H1 (cell line): ENCODE measurements at regions not wholly inside any gene's neighbourhood (a gene's known extent, or its start where the extent isn't known, plus 50 kb on each side); places are given as distances from the start of the nearest gene placed in this dataset.

Experiments
- CTCF ChIA-PET: fragments of 300-600 bp; sonication (Branson Sonifier 250); formaldehyde crosslinking; loops from one replicate; lab custom pipeline; 2021; ENCODE audit not compliant: partially characterized antibody; lab: Charles Lee
- POLR2A ChIA-PET: fragments of 300-600 bp; sonication (Branson Sonifier 250); formaldehyde crosslinking; loops from one replicate; lab custom pipeline; 2021; ENCODE audit warnings: inconsistent platforms; ENCODE audit not compliant: partially characterized antibody; lab: Charles Lee
- DNase-seq, 2 experiments: peaks; one replicate each; pipeline versions ENCODE4 v3.0.0 to v3.0.0-alpha.2; 2010 to 2022; ENCODE audit warnings: low spot score in 2 of 2, low read depth in 1 of 2, mixed read lengths in 1 of 2
- FAIRE-seq: peaks from 2 replicates; lab custom pipeline; 2011; peaks lifted over from hg19 to GRCh38; lab: Jason Lieb, UNC
- H2AFZ ChIP-seq: 2 replicates; pipeline ENCODE4 v1.8.1; 2012; ENCODE audit warnings: low read length, inconsistent platforms
- H2AK5ac ChIP-seq: 2 replicates; pipeline ENCODE4 v1.6.1; 2013; ENCODE audit warnings: low read depth, low read length
- H2BK120ac ChIP-seq: replicated peaks from 2 replicates; pipeline ENCODE3; 2013; ENCODE audit warnings: low read depth, low read length, inconsistent platforms
- H2BK12ac ChIP-seq: 2 replicates; pipeline ENCODE4 v1.6.1; 2013; ENCODE audit warnings: low read depth, low read length
- H2BK15ac ChIP-seq: 2 replicates; pipeline ENCODE4 v1.6.1; 2013; ENCODE audit warnings: low read length
- H2BK20ac ChIP-seq: 2 replicates; pipeline ENCODE4 v1.6.1; 2013; ENCODE audit warnings: low read length
- H2BK5ac ChIP-seq: 2 replicates; pipeline ENCODE4 v1.6.1; 2013; ENCODE audit warnings: low read depth, low read length
- H3K14ac ChIP-seq: 2 replicates; pipeline ENCODE4 v1.6.1; 2013; ENCODE audit warnings: inconsistent platforms; ENCODE audit not compliant: insufficient read length
- H3K18ac ChIP-seq: 2 replicates; pipeline ENCODE4 v1.6.1; 2013; ENCODE audit warnings: low read length; ENCODE audit errors: extremely low read depth
- H3K23ac ChIP-seq: 2 replicates; pipeline ENCODE4 v1.6.1; 2013; ENCODE audit warnings: inconsistent platforms; ENCODE audit not compliant: insufficient read length
- H3K23me2 ChIP-seq: 2 replicates; pipeline ENCODE4 v1.6.1; 2013; ENCODE audit warnings: low read depth, low read length
- H3K27ac ChIP-seq: 2 replicates; pipeline ENCODE4 v1.6.1; 2011; ENCODE audit warnings: low read depth, low read length, inconsistent platforms
- H3K27me3 ChIP-seq, 4 experiments: replicated peaks in 1 of 4; 1 replicate in 1 of 4; 2 replicates in 3 of 4; pipeline versions ENCODE4 v1.6.1 to v1.8.1; 2011 to 2013; ENCODE audit warnings: low read length in 3 of 4, mild to moderate bottlenecking in 3 of 4, inconsistent platforms in 2 of 4, mixed read lengths in 2 of 4, moderate library complexity in 1 of 4; ENCODE audit not compliant: control insufficient read depth in 3 of 4, insufficient read depth in 3 of 4; ENCODE audit errors: extremely low read depth in 1 of 4
- H3K36me3 ChIP-seq, 4 experiments: 2 replicates each; pipeline versions ENCODE4 v1.6.1 to v1.8.1; 2011 to 2013; ENCODE audit warnings: mild to moderate bottlenecking in 4 of 4, low read length in 3 of 4, moderate library complexity in 2 of 4, control low read depth in 1 of 4, inconsistent platforms in 1 of 4; ENCODE audit not compliant: insufficient read depth in 4 of 4, control insufficient read depth in 2 of 4
- H3K4ac ChIP-seq: replicated peaks from 2 replicates; pipeline ENCODE3; 2013; ENCODE audit warnings: low read length, low read depth, mixed read lengths, inconsistent platforms; ENCODE audit not compliant: insufficient read length
- H3K4me1 ChIP-seq, 4 experiments: replicated peaks in 1 of 4; 1 replicate in 1 of 4; 2 replicates in 3 of 4; pipeline versions ENCODE4 v1.6.1 to v1.8.1; 2011 to 2013; ENCODE audit warnings: low read length in 3 of 4, inconsistent platforms in 2 of 4, mixed read lengths in 1 of 4; ENCODE audit not compliant: insufficient read depth in 4 of 4, control insufficient read depth in 3 of 4
- H3K4me2 ChIP-seq, 2 experiments: 2 replicates each; pipeline versions ENCODE4 v1.6.1 to v1.8.1; 2011 to 2013; ENCODE audit warnings: low read depth in 2 of 2, low read length in 2 of 2, control low read depth in 1 of 2, inconsistent platforms in 1 of 2, mild to moderate bottlenecking in 1 of 2; ENCODE audit not compliant: insufficient read depth in 1 of 2
- H3K4me3 ChIP-seq, 4 experiments: fragments of 200-600, 300-600 bp in 1 of 4; sonication (generic), shearing (Covaris generic), sonication (Bioruptor Twin) in 1 of 4; 2 replicates each; pipeline versions ENCODE4 v1.5.1 to v1.8.1; 2011 to 2016; ENCODE audit warnings: low read length in 4 of 4, low read depth in 3 of 4, control low read depth in 2 of 4, inconsistent platforms in 2 of 4, mild to moderate bottlenecking in 2 of 4, mixed read lengths in 1 of 4, moderate library complexity in 1 of 4; ENCODE audit not compliant: insufficient read depth in 2 of 4; ENCODE audit errors: extremely low read depth in 1 of 4
- H3K56ac ChIP-seq: replicated peaks from 2 replicates; pipeline ENCODE3; 2013; ENCODE audit warnings: low read depth, mild to moderate bottlenecking, mixed read lengths, low read length, inconsistent platforms; ENCODE audit not compliant: insufficient read length
- H3K79me1 ChIP-seq: 2 replicates; pipeline ENCODE4 v1.6.1; 2013; ENCODE audit warnings: low read depth, low read length, control low read depth
- H3K79me2 ChIP-seq, 2 experiments: 2 replicates each; pipeline versions ENCODE4 v1.6.1 to v1.8.1; 2012 to 2013; ENCODE audit warnings: low read length in 2 of 2, mild to moderate bottlenecking in 2 of 2, inconsistent platforms in 1 of 2; ENCODE audit not compliant: insufficient read depth in 2 of 2, control insufficient read depth in 1 of 2
- H3K9ac ChIP-seq, 4 experiments: replicated peaks in 1 of 4; 1 replicate in 1 of 4; 2 replicates in 3 of 4; pipeline versions ENCODE4 v1.6.1 to v1.8.1; 2011 to 2013; ENCODE audit warnings: low read depth in 3 of 4, low read length in 3 of 4, control low read depth in 2 of 4, mild to moderate bottlenecking in 2 of 4, moderate library complexity in 2 of 4, inconsistent platforms in 1 of 4; ENCODE audit errors: extremely low read depth in 1 of 4
- H3K9me3 ChIP-seq, 2 experiments: 2 replicates each; pipeline versions ENCODE4 v1.6.1 to v1.8.1; 2012 to 2013; ENCODE audit warnings: mild to moderate bottlenecking in 2 of 2, moderate library complexity in 2 of 2, control low read depth in 1 of 2, inconsistent platforms in 1 of 2, low read depth in 1 of 2, low read length in 1 of 2, mixed read lengths in 1 of 2; ENCODE audit not compliant: insufficient read depth in 2 of 2
- H4K20me1 ChIP-seq, 2 experiments: replicated peaks in 1 of 2; 2 replicates each; pipeline versions ENCODE3 to v1.8.1; 2011 to 2013; ENCODE audit warnings: inconsistent platforms in 2 of 2, low read length in 2 of 2, mild to moderate bottlenecking in 1 of 2; ENCODE audit not compliant: insufficient read depth in 2 of 2, control insufficient read depth in 1 of 2
- H4K5ac ChIP-seq: 2 replicates; pipeline ENCODE4 v1.6.1; 2013; ENCODE audit warnings: low read length, low read depth, mixed read lengths, inconsistent platforms; ENCODE audit not compliant: insufficient read length
- H4K8ac ChIP-seq: 2 replicates; pipeline ENCODE4 v1.8.0; 2013; ENCODE audit warnings: mild to moderate bottlenecking, moderate library complexity, low read length, inconsistent platforms; ENCODE audit not compliant: insufficient read depth; ENCODE audit errors: extremely low read depth
- H4K91ac ChIP-seq: replicated peaks from 2 replicates; pipeline ENCODE3; 2013; ENCODE audit warnings: low read length, mixed read lengths, inconsistent platforms; ENCODE audit not compliant: insufficient read length
- EZH2 ChIP-seq: fragments of 200-600 bp; sonication (generic); IDR thresholded peaks from 2 replicates; pipeline ENCODE4 v1.7.1; 2012; ENCODE audit warnings: low read depth, mild to moderate bottlenecking, moderate library complexity, low read length, inconsistent platforms; ENCODE audit not compliant: severe bottlenecking
- KDM5A ChIP-seq: fragments of 200-600 bp; IDR thresholded peaks from 2 replicates; pipeline ENCODE4 v1.7.1; 2012; ENCODE audit warnings: mild to moderate bottlenecking, low read length, inconsistent platforms, mixed read lengths
- POLR2AphosphoS5 ChIP-seq: IDR thresholded peaks from 2 replicates; pipeline ENCODE4 v1.6.1; 2011; ENCODE audit warnings: low read depth, low read length
- RBBP5 ChIP-seq: IDR thresholded peaks from 2 replicates; pipeline ENCODE4 v1.7.1; 2012; ENCODE audit warnings: low read depth, mild to moderate bottlenecking, inconsistent platforms, low read length, moderate library complexity, borderline replicate concordance
- RFX5 ChIP-seq: IDR thresholded peaks from 2 replicates; pipeline ENCODE4 v1.6.1; 2011; ENCODE audit warnings: low read depth, low read length, improper control_type of control experiment, borderline replicate concordance
- RNF2 ChIP-seq: fragments of 200-900, 300-1000 bp; sonication (generic); IDR thresholded peaks from 2 replicates; pipeline ENCODE4 v1.7.1; 2016; ENCODE audit warnings: borderline replicate concordance, low read depth, mild to moderate bottlenecking, antibody characterized with exemption, low read length; ENCODE audit not compliant: poor library complexity, severe bottlenecking; ENCODE audit errors: missing control alignments
- RXRA ChIP-seq: IDR thresholded peaks from 2 replicates; pipeline ENCODE4 v1.6.1; 2011; ENCODE audit warnings: low read depth, mild to moderate bottlenecking, low read length, moderate library complexity; ENCODE audit not compliant: insufficient read depth
- SIRT6 ChIP-seq: IDR thresholded peaks from one replicate; pipeline ENCODE4 v1.7.1; 2012; ENCODE audit warnings: low read length, inconsistent platforms
- SP4 ChIP-seq: IDR thresholded peaks from 2 replicates; pipeline ENCODE4 v1.6.1; 2012; ENCODE audit warnings: low read length, inconsistent platforms
- TAF1 ChIP-seq: IDR thresholded peaks from 2 replicates; pipeline ENCODE4 v1.6.1; 2011; ENCODE audit warnings: mild to moderate bottlenecking, low read depth, low read length
- YY1 ChIP-seq: IDR thresholded peaks from 2 replicates; pipeline ENCODE4 v1.6.1; 2011; ENCODE audit warnings: low read depth, mild to moderate bottlenecking, low read length
- WGBS, 2 experiments: shearing (Covaris generic) in 1 of 2; methylation state at CpG; one replicate each; pipeline versions ENCODE4 v1.1.6 to v1.1.7; 2013 to 2015; ENCODE audit warnings: low lambda C conversion rate in 2 of 2, mixed read lengths in 2 of 2, inconsistent platforms in 1 of 2, low coverage in 1 of 2, missing lambda C conversion rate in 1 of 2; ENCODE audit not compliant: insufficient replicate concordance in 2 of 2, insufficient coverage in 1 of 2, insufficient read length in 1 of 2; ENCODE audit errors: extremely low coverage in 1 of 2, missing lambda C conversion rate in 1 of 2; 5-methylcytosine and 5-hydroxymethylcytosine counted together
- TF ChIP-seq, protein P1 (sequence below): IDR thresholded peaks from 2 replicates; pipeline ENCODE4 v1.6.1; 2011; ENCODE audit warnings: low read length, improper control_type of control experiment

DNA sequence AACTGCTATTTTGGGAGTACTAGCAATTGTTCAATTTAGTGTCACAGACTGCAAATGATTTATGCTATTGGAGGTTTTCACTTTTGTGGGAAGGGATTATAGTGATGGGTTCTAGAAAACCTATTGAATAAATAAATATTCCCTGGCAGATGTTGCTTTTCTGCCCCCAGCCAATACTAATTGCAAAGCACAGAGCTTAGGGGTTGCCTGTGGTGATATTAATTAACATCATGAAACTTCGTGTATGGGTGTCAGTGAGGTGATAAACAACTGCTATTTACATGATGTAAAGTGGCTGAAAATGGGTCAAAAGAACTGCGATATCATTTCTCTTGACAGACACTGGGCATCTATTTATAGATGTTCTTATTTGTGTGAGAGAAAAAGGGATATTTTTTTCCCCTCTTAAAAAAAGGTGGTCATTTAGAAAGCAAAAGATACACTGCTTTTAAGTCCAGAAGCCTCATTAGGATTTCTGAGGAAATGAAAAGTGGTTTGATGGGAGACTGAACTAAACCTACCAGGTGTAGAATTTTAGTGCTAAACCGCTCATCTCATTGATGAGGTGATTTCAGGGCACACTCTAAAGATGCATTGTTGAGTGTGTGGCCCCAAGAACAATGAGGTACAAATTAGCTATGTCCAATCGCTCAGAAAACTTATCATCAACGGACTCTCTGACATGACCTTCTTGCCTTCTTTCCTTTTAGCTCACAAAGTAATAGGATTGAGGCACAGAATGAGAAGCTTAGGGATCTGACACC is 116.7 kb upstream of the CHST9 start:
- no peak overlapping the region for H2BK120ac ChIP-seq
- no peak overlapping the region for H4K5ac ChIP-seq
- H3K79me1 ChIP-seq, result no peaks in the 10 kb centered on the region
- no peak overlapping the region for H2AK5ac ChIP-seq
- H3K14ac ChIP-seq, result no peak overlapping the region
- WGBS, 2 experiments, result 65% methylated on average over 5 of the region's 5 CpGs; no CpG with 5 or more reads in 1 of the 2 experiments
- DNase-seq (no peak), FAIRE-seq (no peak)
- no peak overlapping the region for H3K4me3 ChIP-seq
- no peak overlapping the region for H2BK15ac ChIP-seq
- no peak overlapping the region for H3K23ac ChIP-seq
- H3K79me2 ChIP-seq, result no peaks in the 10 kb centered on the region
- no peak overlapping the region for H3K4me2 ChIP-seq
- H3K9ac ChIP-seq, result no peak overlapping the region
- no peak overlapping the region for H4K8ac ChIP-seq
- H4K20me1 ChIP-seq, result no peaks in the 10 kb centered on the region
- no peak overlapping the region for H2BK5ac ChIP-seq
- no peak overlapping the region for H2BK12ac ChIP-seq
- no peaks in the 10 kb centered on the region for H3K36me3 ChIP-seq
- no peak overlapping the region for H4K91ac ChIP-seq
- H3K56ac ChIP-seq, result no peak overlapping the region
- no peaks in the 10 kb centered on the region for H3K27me3 ChIP-seq
- H3K4ac ChIP-seq, result no peak overlapping the region
- H2BK20ac ChIP-seq, result no peak overlapping the region
- peak overlapping the region; percentile 3; the same call in 1 of the 2 replicates for H2AFZ ChIP-seq
- no peak overlapping the region for H3K18ac ChIP-seq
- no peaks in the 10 kb centered on the region for H3K23me2 ChIP-seq
- no peaks in the 10 kb centered on the region for H3K9me3 ChIP-seq
- H3K4me1 ChIP-seq, result peaks cover 0 to 2% (median 0%) of the 10 kb centered on the region in 4 experiments; a peak in 1 of 7 replicates
- CTCF ChIA-PET, result interaction anchor here (1.1 to 1.7 kb wide), 4 partner anchors 22 to 284 kb away, joined by 3 to 4 read pairs (median 4); no protein-coding TSS in a partner anchor
- H3K27ac ChIP-seq, result no peak overlapping the region
- POLR2A ChIA-PET, result interaction anchor here (0.6 kb wide), 1 partner anchor 9 kb away, joined by 3 read pairs; no protein-coding TSS in a partner anchor
- TF ChIP-seq POLR2AphosphoS5, result no peak
- no peak for TF ChIP-seq YY1
- TF ChIP-seq KDM5A, result no peak
- TF ChIP-seq SP4, result no peak
- no peak for TF ChIP-seq RXRA
- no peak for TF ChIP-seq RNF2
- TF ChIP-seq, protein P1, sequence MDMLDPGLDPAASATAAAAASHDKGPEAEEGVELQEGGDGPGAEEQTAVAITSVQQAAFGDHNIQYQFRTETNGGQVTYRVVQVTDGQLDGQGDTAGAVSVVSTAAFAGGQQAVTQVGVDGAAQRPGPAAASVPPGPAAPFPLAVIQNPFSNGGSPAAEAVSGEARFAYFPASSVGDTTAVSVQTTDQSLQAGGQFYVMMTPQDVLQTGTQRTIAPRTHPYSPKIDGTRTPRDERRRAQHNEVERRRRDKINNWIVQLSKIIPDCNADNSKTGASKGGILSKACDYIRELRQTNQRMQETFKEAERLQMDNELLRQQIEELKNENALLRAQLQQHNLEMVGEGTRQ, result no peak
- TF ChIP-seq RFX5, result no peak
- TF ChIP-seq RBBP5, result no peak
- no peak for TF ChIP-seq EZH2
- TF ChIP-seq SIRT6, result no peak
- no peak for TF ChIP-seq TAF1
